HCT116 (cell line): ENCODE measurements at regions not wholly inside any gene's neighbourhood (a gene's known extent, or its start where the extent isn't known, plus 50 kb on each side); places are given as distances from the start of the nearest gene placed in this dataset.

Experiments used
- ATAC-seq: fragments of 200-7000 bp; cut with Tn5 transposase; 2 replicates; pipeline ENCODE4 v1.9.1; 2020; ENCODE audit warnings: mild to moderate bottlenecking, moderate library complexity
- BruUV-seq: library from RNA; stranded (reverse); fragments of 400-500 nt; replicated peaks from 2 replicates; lab custom pipeline; 2021; lab: Mats Ljungman, UMichigan
- CTCF ChIA-PET: fragments of 300-600 bp; sonication (Branson Sonifier 250); formaldehyde crosslinking; loops from one replicate; lab custom pipeline; 2021; ENCODE audit warnings: antibody characterized with exemption; lab: Charles Lee
- POLR2A ChIA-PET: fragments of 300-600, 350-600 bp; sonication (Branson Sonifier 250); formaldehyde crosslinking; loops from one replicate; lab custom pipeline; 2021; ENCODE audit warnings: antibody characterized with exemption; lab: Charles Lee
- RAD21 ChIA-PET, 2 experiments: fragments of 300-600 bp; sonication (Branson Sonifier 250); formaldehyde crosslinking; loops; one replicate each; lab custom pipeline; 2023; ENCODE audit warnings: low total read pairs in 2 of 2; ENCODE audit not compliant: uncharacterized antibody in 2 of 2, unreplicated experiment in 2 of 2, low non-redundant PET in 1 of 2; lab: Charles Lee
- DNase-seq: peaks from one replicate; pipeline ENCODE4 v3.0.0-alpha.2; 2010; ENCODE audit warnings: low read depth, low spot score
- H2AFZ ChIP-seq: fragments of 200-600 bp; shearing (Covaris generic), sonication (generic); 2 replicates; pipeline ENCODE4 v1.6.1; 2017; ENCODE audit warnings: low read depth, mixed run types, mixed read lengths, antibody characterized with exemption, low read length; ENCODE audit not compliant: poor library complexity, severe bottlenecking
- H3K27ac ChIP-seq: 2 replicates; pipeline ENCODE4 v1.5.1; 2012; ENCODE audit warnings: low read depth, low read length
- H3K27me3 ChIP-seq: fragments of 200-600 bp; sonication (generic); 2 replicates; pipeline ENCODE4 v1.6.1; 2016; ENCODE audit warnings: mixed run types, low read length, mixed read lengths; ENCODE audit not compliant: insufficient read depth
- H3K36me3 ChIP-seq, 2 experiments: fragments of 200-500 bp in 1 of 2; fragments of 200-600 bp in 1 of 2; sonication (Bioruptor generic) in 1 of 2; sonication (generic) in 1 of 2; 2 replicates each; pipeline versions ENCODE4 v1.5.1 to v1.6.1; 2014 to 2016; ENCODE audit warnings: low read length in 2 of 2, inconsistent platforms in 1 of 2, mixed read lengths in 1 of 2, mixed run types in 1 of 2; ENCODE audit not compliant: insufficient read depth in 2 of 2, control insufficient read depth in 1 of 2
- H3K4me1 ChIP-seq, 2 experiments: fragments of 200-600 bp in 1 of 2; sonication (generic) in 1 of 2; 2 replicates each; pipeline versions ENCODE4 v1.5.1 to v1.6.1; 2012 to 2017; ENCODE audit warnings: low read length in 2 of 2, inconsistent platforms in 1 of 2, mild to moderate bottlenecking in 1 of 2, mixed read lengths in 1 of 2, mixed run types in 1 of 2, moderate library complexity in 1 of 2; ENCODE audit not compliant: insufficient read depth in 2 of 2, control insufficient read depth in 1 of 2
- H3K4me2 ChIP-seq: fragments of 200-600 bp; sonication (generic); 2 replicates; pipeline ENCODE4 v1.6.1; 2017; ENCODE audit warnings: mixed run types, low read length, mixed read lengths
- H3K4me3 ChIP-seq, 2 experiments: fragments of 200-600 bp in 1 of 2; sonication (generic) in 1 of 2; replicated peaks in 1 of 2; 2 replicates each; pipeline ENCODE4 v1.5.1; 2011 to 2016; ENCODE audit warnings: low read length in 2 of 2, control low read depth in 1 of 2, low read depth in 1 of 2, mild to moderate bottlenecking in 1 of 2, mixed read lengths in 1 of 2, mixed run types in 1 of 2
- H3K79me2 ChIP-seq: fragments of 200-600 bp; sonication (generic); 2 replicates; pipeline ENCODE4 v1.6.1; 2017; ENCODE audit warnings: mild to moderate bottlenecking, mixed run types, low read length, moderate library complexity, mixed read lengths; ENCODE audit not compliant: insufficient read depth
- H3K9ac ChIP-seq: fragments of 200-600 bp; sonication (generic); 2 replicates; pipeline ENCODE4 v1.6.1; 2016; ENCODE audit warnings: low read length, mixed read lengths
- H3K9me2 ChIP-seq: fragments of 200-600 bp; sonication (generic), shearing (Covaris generic); 2 replicates; pipeline ENCODE4 v1.6.1; 2017; ENCODE audit warnings: mixed run types, mild to moderate bottlenecking, moderate library complexity; ENCODE audit not compliant: insufficient read depth
- H3K9me3 ChIP-seq, 2 experiments: fragments of 200-500 bp in 1 of 2; fragments of 200-600 bp in 1 of 2; sonication (Bioruptor generic) in 1 of 2; sonication (generic) in 1 of 2; 2 replicates each; pipeline ENCODE4 v1.6.1; 2014 to 2017; ENCODE audit warnings: low read length in 2 of 2, mixed read lengths in 2 of 2, inconsistent platforms in 1 of 2, low read depth in 1 of 2, mild to moderate bottlenecking in 1 of 2, mixed run types in 1 of 2, moderate library complexity in 1 of 2; ENCODE audit not compliant: control insufficient read depth in 1 of 2, insufficient read depth in 1 of 2
- H4K20me1 ChIP-seq: fragments of 200-600 bp; sonication (generic), shearing (Covaris generic); 2 replicates; pipeline ENCODE4 v1.6.1; 2017; ENCODE audit warnings: mixed run types, mild to moderate bottlenecking, moderate library complexity; ENCODE audit not compliant: insufficient read depth
- ELF1 ChIP-seq: IDR thresholded peaks from 2 replicates; pipeline ENCODE4 v1.6.1; 2012; ENCODE audit warnings: low read depth, borderline replicate concordance
- EZH2 ChIP-seq: fragments of 200-600 bp; sonication (generic); IDR thresholded peaks from 2 replicates; pipeline ENCODE4 v1.6.1; 2017; ENCODE audit warnings: antibody characterized with exemption, mixed run types
- EZH2phosphoT487 ChIP-seq: fragments of 200-600 bp; IDR thresholded peaks from 2 replicates; pipeline ENCODE4 v1.6.1; 2018; ENCODE audit warnings: antibody characterized with exemption, borderline replicate concordance
- FOSL1 ChIP-seq: IDR thresholded peaks from 2 replicates; pipeline ENCODE4 v1.6.1; 2012; ENCODE audit warnings: low read depth
- SIN3A ChIP-seq: IDR thresholded peaks from 2 replicates; pipeline ENCODE4 v1.6.1; 2012; ENCODE audit warnings: low read depth
- TCF7L2 ChIP-seq: IDR thresholded peaks from 2 replicates; pipeline ENCODE4 v1.7.0; 2011; ENCODE audit warnings: borderline replicate concordance, inconsistent platforms; ENCODE audit not compliant: insufficient read depth, insufficient read length; ENCODE audit errors: extremely low read depth
- YY1 ChIP-seq: IDR thresholded peaks from 2 replicates; pipeline ENCODE4 v1.6.1; 2011; ENCODE audit warnings: low read length, low read depth, moderate library complexity, mild to moderate bottlenecking; ENCODE audit not compliant: insufficient replicate concordance; ENCODE audit errors: extremely low read depth
- intact Hi-C: fragments of 100-400 bp; cut with micrococcal nuclease; formaldehyde crosslinking; loops from 2 replicates; pipeline ENCODE4 v1.10.0; 2022
- TF ChIP-seq, protein P1 (sequence below): IDR thresholded peaks from 2 replicates; pipeline ENCODE4 v1.6.1; 2012
- TF ChIP-seq, protein P2 (sequence below): IDR thresholded peaks from 2 replicates; pipeline ENCODE4 v1.6.1; 2012
- TF ChIP-seq, protein P3 (sequence below), 3 experiments: fragments of 200-600 bp in 1 of 3; sonication (generic) in 1 of 3; IDR thresholded peaks in 2 of 3; conservative IDR thresholded peaks in 1 of 3; 2 replicates each; pipeline ENCODE4 v1.5.1; 2012 to 2017; ENCODE audit warnings: low read depth in 2 of 3, low read length in 2 of 3, antibody characterized with exemption in 1 of 3, borderline replicate concordance in 1 of 3, control low read depth in 1 of 3, mild to moderate bottlenecking in 1 of 3, mixed read lengths in 1 of 3, mixed run types in 1 of 3, moderate library complexity in 1 of 3; ENCODE audit not compliant: insufficient read depth in 1 of 3
- TF ChIP-seq, protein P4 (sequence below): IDR thresholded peaks from 2 replicates; pipeline ENCODE4 v1.6.1; 2011; ENCODE audit warnings: mild to moderate bottlenecking, low read length, moderate library complexity; ENCODE audit not compliant: insufficient replicate concordance; ENCODE audit errors: extremely low read depth

DNA sequence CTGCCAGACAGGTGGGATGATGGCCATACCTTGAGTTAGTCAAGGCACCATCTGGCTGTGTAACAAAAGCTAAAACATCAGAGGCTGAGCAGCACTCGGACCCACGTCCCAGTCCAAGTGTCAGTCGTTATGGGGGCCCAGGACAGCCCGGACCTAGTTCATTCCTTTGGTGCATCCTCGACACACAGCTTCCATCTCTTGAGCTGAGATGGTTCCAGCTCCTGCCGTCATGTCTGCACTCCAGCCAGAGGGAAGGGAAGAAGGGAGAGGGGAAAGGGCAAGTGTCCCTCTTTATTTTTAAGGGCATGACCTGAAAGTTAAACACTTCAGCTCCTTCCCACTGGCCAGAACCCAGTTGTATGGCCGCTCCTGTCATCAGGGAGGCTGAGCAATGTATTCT lies 218.0 kb downstream of the SEC14L1 start (continued):
- TF ChIP-seq FOSL1 (no peak), YY1 (no peak), ELF1 (no peak), EZH2phosphoT487 (no peak), TCF7L2 (no peak), EZH2 (no peak), SIN3A (no peak)
- TF ChIP-seq, protein P1, sequence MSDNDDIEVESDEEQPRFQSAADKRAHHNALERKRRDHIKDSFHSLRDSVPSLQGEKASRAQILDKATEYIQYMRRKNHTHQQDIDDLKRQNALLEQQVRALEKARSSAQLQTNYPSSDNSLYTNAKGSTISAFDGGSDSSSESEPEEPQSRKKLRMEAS = no peak
- TF ChIP-seq, protein P2, sequence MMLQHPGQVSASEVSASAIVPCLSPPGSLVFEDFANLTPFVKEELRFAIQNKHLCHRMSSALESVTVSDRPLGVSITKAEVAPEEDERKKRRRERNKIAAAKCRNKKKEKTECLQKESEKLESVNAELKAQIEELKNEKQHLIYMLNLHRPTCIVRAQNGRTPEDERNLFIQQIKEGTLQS = no peak
- TF ChIP-seq, protein P3, sequence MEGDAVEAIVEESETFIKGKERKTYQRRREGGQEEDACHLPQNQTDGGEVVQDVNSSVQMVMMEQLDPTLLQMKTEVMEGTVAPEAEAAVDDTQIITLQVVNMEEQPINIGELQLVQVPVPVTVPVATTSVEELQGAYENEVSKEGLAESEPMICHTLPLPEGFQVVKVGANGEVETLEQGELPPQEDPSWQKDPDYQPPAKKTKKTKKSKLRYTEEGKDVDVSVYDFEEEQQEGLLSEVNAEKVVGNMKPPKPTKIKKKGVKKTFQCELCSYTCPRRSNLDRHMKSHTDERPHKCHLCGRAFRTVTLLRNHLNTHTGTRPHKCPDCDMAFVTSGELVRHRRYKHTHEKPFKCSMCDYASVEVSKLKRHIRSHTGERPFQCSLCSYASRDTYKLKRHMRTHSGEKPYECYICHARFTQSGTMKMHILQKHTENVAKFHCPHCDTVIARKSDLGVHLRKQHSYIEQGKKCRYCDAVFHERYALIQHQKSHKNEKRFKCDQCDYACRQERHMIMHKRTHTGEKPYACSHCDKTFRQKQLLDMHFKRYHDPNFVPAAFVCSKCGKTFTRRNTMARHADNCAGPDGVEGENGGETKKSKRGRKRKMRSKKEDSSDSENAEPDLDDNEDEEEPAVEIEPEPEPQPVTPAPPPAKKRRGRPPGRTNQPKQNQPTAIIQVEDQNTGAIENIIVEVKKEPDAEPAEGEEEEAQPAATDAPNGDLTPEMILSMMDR (IDR thresholded peaks at IDR 0.05 in 2 of 3, conservative IDR thresholded peaks at IDR 0.05 in 1 of 3; ENCODE audit: borderline replicate concordance in 1 of 3, insufficient read depth in 1 of 3, low read depth in 2 of 3, low read length in 2 of 3) = no peak

DNA sequence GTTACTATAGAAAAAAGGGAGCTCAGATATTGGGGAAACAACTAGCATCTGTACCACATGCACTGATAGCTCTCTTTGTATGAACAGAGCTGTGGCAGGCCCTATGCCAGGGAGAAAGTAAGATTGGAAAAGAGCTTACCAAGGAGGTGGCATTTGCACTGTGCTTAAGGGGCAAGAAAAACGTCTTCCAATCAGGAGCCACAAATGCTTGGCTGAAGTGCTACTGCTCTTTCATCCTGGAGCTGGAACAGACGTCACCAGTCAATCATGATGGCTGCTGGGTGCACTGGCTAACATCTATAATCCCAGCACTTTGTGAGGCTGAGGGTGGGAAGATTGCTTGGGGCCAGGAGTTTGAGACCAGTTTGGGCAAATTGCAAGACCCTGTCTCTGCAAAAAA lies 218.5 kb downstream of the SEC14L1 start:
- POLR2A ChIA-PET = no interaction called here
- CTCF ChIA-PET = interaction anchor here (0.7 to 1.3 kb wide), 2 partner anchors 28 to 183 kb away, joined by 3 read pairs; no protein-coding TSS in a partner anchor
- DNase-seq (no peak), ATAC-seq (no peak)
- Histone ChIP-seq H4K20me1 (no peaks in the 10 kb centered on the region; the same call in 1 of the 2 replicates), H3K4me3 (no peak overlapping the region), H3K27ac (no peak overlapping the region), H3K4me2 (no peak overlapping the region), H2AFZ (no peak overlapping the region), H3K9me2 (no peaks in the 10 kb centered on the region), H3K9ac (no peak overlapping the region), H3K4me1 (peaks cover 34 to 75% of the 10 kb centered on the region in 2 experiments), H3K36me3 (no peaks in the 10 kb centered on the region), H3K27me3 (no peaks in the 10 kb centered on the region), H3K9me3 (no peaks in the 10 kb centered on the region), H3K79me2 (peaks cover 81% of the 10 kb centered on the region)
- intact Hi-C loops = no loop called here
- TF ChIP-seq YY1 (no peak), ELF1 (no peak)
- TF ChIP-seq, protein P4, sequence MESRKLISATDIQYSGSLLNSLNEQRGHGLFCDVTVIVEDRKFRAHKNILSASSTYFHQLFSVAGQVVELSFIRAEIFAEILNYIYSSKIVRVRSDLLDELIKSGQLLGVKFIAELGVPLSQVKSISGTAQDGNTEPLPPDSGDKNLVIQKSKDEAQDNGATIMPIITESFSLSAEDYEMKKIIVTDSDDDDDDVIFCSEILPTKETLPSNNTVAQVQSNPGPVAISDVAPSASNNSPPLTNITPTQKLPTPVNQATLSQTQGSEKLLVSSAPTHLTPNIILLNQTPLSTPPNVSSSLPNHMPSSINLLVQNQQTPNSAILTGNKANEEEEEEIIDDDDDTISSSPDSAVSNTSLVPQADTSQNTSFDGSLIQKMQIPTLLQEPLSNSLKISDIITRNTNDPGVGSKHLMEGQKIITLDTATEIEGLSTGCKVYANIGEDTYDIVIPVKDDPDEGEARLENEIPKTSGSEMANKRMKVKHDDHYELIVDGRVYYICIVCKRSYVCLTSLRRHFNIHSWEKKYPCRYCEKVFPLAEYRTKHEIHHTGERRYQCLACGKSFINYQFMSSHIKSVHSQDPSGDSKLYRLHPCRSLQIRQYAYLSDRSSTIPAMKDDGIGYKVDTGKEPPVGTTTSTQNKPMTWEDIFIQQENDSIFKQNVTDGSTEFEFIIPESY = no peak
- BruUV-seq = no TSS peak
- RAD21 ChIA-PET = no interaction called here
